Esophagus muscularis mucosa (tissue), 4 donors: ENCODE measurements at regions not wholly inside any gene's neighbourhood (a gene's known extent, or its start where the extent isn't known, plus 50 kb on each side); places are given as distances from the start of the nearest gene placed in this dataset.

Experiments
- CTCF ChIP-seq, 3 experiments: fragments of 200-600 bp in 2 of 3; fragments of 450-650 bp in 1 of 3; sonication (generic) in 2 of 3; IDR thresholded peaks; one replicate each; pipeline ENCODE4 v1.5.1; 2017 to 2019; ENCODE audit warnings: antibody characterized with exemption in 3 of 3, mild to moderate bottlenecking in 2 of 3, moderate library complexity in 1 of 3
- EP300 ChIP-seq: sonication (generic); formaldehyde crosslinking; IDR thresholded peaks from one replicate; pipeline ENCODE4 v1.6.1; 2017; ENCODE audit warnings: antibody characterized with exemption
- POLR2A ChIP-seq: fragments of 450-650 bp; IDR thresholded peaks from one replicate; pipeline ENCODE4 v1.6.1; 2017; ENCODE audit warnings: antibody characterized with exemption, moderate library complexity, mild to moderate bottlenecking, low read depth

- TF ChIP-seq POLR2A (no peak), CTCF (IDR thresholded peaks at IDR 0.05) (no peak), EP300 (no peak)
Measured at GRCh38 chr11:28729339-28729738, 621.2 kb downstream of the METTL15 start.
